RWPE1 (cell line): ENCODE measurements at regions not wholly inside any gene's neighbourhood (a gene's known extent, or its start where the extent isn't known, plus 50 kb on each side); places are given as distances from the start of the nearest gene placed in this dataset.

Experiments
- CTCF ChIA-PET: fragments of 350-600 bp; sonication (Branson Sonifier 250); formaldehyde crosslinking; extraction: SDS; loops from one replicate; lab custom pipeline; 2021; lab: Yijun Ruan, JAX
- POLR2A ChIA-PET: fragments of 400-600 bp; formaldehyde crosslinking; extraction: SDS; loops from one replicate; lab custom pipeline; 2020; ENCODE audit warnings: antibody characterized with exemption; ENCODE audit not compliant: low non-redundant PET; lab: Yijun Ruan, JAX
- DNase-seq: peaks from one replicate; pipeline ENCODE4 v3.0.0; 2012; ENCODE audit warnings: low spot score
- H3K27ac ChIP-seq: fragments of 450-650 bp; 2 replicates; pipeline ENCODE4 v1.5.1; 2017
- TF ChIP-seq, protein P1 (sequence below): fragments of 450-650 bp; conservative IDR thresholded peaks from 2 replicates; pipeline ENCODE4 v1.5.1; 2017; ENCODE audit warnings: low read depth, mild to moderate bottlenecking

DNA sequence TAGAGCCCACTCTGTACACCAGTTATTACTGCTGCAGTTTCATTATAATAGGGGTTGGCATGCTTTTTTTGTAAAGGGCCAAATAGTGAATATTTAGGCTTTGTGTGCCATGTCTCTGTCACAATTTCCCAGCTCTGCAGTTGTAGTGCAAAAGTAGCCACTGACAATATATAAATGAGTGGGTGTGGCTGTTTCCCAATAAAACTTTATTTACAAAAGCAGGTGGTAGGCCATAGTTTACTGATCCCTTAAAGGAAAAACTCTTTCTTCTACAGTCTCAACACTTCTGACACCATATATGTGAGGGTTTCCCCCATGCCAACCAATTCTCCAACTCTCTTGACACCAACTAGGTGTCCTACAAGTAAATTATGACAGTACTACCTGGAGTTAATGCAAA lies 110.2 kb upstream of the NAP1L1 start:
- POLR2A ChIA-PET: no interaction called here
- no peak overlapping the region for H3K27ac ChIP-seq
- CTCF ChIA-PET: no interaction called here
- DNase-seq: no peak
- TF ChIP-seq, protein P1, sequence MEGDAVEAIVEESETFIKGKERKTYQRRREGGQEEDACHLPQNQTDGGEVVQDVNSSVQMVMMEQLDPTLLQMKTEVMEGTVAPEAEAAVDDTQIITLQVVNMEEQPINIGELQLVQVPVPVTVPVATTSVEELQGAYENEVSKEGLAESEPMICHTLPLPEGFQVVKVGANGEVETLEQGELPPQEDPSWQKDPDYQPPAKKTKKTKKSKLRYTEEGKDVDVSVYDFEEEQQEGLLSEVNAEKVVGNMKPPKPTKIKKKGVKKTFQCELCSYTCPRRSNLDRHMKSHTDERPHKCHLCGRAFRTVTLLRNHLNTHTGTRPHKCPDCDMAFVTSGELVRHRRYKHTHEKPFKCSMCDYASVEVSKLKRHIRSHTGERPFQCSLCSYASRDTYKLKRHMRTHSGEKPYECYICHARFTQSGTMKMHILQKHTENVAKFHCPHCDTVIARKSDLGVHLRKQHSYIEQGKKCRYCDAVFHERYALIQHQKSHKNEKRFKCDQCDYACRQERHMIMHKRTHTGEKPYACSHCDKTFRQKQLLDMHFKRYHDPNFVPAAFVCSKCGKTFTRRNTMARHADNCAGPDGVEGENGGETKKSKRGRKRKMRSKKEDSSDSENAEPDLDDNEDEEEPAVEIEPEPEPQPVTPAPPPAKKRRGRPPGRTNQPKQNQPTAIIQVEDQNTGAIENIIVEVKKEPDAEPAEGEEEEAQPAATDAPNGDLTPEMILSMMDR: no peak

DNA sequence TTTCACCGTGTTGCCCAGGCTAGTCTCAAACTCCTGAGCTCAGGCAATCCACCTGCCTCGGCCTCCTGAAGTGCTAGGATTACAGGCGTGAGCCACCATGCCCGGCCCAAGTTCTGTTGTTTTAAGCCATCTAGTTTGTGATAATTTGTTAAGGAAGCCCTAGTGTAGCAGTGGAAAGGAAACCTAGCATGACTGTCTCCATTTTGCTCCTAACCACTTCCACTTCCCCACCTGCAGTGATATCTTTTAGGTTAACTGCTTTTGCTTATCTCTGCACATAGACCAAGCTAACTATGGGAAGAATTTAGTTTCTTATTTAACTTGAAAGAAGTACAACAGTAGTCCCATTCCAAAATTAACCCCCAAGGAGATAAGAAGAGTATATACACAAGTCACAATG lies 109.5 kb upstream of the NAP1L1 start:
- DNase-seq: no peak
- ChIA-PET POLR2A (no interaction called here), CTCF (interaction anchor here (0.7 kb wide), 1 partner anchor 206 kb away, joined by 3 read pairs; no protein-coding TSS in a partner anchor)
- H3K27ac ChIP-seq: no peak overlapping the region
- TF ChIP-seq, protein P1: no peak

DNA sequence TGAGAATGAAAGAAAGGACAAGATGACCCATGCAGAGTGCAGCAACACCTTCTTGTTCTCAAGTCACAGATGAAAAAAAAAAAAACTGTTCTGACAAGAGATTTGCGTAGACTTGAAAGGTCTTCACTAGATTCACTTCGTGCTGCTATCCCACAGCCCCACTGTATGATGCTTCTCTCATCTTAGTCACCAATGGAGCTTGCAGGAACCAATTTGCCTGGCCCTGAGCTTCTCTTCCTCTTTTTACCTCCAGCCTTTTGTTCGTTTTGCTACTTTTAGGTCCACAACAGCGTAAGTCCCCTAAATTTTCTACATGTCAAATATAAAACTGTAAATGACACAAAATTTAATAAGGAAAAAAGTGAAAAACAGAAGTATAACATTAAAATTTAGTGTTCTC lies 107.9 kb upstream of the NAP1L1 start:
- CTCF ChIA-PET: no interaction called here
- POLR2A ChIA-PET: no interaction called here
- DNase-seq: no peak
- H3K27ac ChIP-seq: no peak overlapping the region
- TF ChIP-seq, protein P1: no peak

DNA sequence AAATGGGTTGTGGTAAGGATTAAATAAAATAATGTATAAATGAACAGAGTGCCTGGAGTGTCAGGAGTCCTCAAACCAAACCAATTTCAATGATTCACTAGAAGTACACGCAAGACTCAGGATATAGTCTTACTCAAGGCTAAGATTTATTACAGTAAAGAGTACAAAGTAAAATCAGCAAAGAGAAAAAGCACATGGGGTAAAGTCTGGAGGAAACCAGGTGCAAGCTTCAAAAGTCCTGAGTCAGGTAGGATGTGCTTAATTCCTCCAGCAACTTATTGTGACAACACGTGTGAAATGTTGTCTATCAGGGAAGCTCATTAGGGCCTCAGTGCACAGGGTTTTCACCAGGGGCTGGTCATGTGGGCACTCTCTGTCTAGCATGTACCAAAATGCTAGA lies 105.8 kb upstream of the NAP1L1 start:
- TF ChIP-seq, protein P1: no peak
- CTCF ChIA-PET: no interaction called here
- DNase-seq: no peak
- H3K27ac ChIP-seq: no peak overlapping the region
- POLR2A ChIA-PET: no interaction called here

DNA sequence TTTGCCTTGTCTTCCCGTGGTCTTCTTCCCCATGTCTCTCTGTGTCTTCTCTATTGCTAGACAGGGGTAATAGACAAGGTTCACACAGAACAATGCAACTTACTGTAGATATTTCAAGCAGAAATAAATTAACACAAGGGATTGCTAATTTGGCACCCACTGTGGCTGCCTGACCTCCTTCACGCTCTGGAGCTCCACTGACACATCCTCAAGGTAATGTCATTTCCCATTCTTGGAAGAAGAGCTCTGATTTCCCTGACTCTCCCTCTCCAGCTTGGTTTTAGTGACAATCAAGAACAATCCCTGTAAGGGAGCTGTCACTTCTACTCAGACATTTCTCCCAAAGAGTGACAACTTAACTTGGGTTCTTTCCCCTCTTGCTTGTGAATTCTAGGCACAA lies 105.4 kb upstream of the NAP1L1 start:
- TF ChIP-seq, protein P1: no peak
- CTCF ChIA-PET: no interaction called here
- POLR2A ChIA-PET: no interaction called here
- DNase-seq: no peak
- H3K27ac ChIP-seq: no peak overlapping the region

DNA sequence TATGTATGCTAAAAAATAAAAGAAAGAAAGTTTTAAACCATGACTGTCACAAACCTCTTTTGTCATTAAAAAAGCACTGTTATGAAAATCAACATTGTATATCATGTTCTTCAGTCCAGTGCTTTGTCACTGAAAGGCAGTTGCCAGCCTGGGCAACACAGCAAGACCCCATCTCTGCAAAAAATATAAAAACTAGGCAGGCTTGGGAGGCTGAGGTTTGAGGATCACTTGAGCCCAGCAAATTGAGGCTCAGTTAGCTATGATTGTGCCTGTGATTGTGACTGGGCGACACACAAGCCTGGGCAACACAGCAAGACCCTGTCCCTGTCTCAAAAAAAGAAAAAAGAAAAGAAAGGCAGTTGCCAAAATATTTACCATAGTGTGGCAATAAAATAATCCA lies 102.7 kb upstream of the NAP1L1 start:
- CTCF ChIA-PET: no interaction called here
- TF ChIP-seq, protein P1: no peak
- POLR2A ChIA-PET: no interaction called here
- DNase-seq: no peak
- H3K27ac ChIP-seq: no peak overlapping the region
